ENCODE measurements at regions not wholly inside any gene's neighbourhood (a gene's known extent, or its start where the extent isn't known, plus 50 kb on each side); places are given as distances from the start of the nearest gene placed in this dataset.

DNA sequence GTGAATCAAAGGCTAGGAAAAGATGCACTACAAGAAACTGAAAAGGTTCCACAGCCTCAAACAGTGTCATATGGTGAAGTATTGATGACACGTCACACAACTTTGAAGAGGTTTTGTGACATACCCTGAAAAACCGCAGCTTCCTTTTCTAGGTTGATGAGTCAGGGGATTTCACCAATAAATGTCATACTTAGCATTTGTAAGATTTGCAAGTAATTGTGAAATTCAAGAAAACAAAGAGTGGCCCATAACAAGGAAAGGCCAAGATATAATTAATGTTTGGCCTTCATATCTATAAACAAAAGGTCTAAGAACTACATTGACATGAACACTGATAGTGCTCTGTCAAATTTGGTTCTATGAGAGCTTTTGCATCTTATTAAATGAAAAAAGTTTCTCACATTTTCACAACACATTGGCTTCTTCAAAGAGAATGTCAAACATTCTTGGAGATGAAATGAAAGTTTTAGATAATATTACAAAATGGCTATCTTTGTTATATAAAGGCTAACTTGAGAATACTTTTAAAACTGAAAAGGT lies 62.0 kb upstream of the NAMPT start:
- TF ChIP-seq, protein P1, sequence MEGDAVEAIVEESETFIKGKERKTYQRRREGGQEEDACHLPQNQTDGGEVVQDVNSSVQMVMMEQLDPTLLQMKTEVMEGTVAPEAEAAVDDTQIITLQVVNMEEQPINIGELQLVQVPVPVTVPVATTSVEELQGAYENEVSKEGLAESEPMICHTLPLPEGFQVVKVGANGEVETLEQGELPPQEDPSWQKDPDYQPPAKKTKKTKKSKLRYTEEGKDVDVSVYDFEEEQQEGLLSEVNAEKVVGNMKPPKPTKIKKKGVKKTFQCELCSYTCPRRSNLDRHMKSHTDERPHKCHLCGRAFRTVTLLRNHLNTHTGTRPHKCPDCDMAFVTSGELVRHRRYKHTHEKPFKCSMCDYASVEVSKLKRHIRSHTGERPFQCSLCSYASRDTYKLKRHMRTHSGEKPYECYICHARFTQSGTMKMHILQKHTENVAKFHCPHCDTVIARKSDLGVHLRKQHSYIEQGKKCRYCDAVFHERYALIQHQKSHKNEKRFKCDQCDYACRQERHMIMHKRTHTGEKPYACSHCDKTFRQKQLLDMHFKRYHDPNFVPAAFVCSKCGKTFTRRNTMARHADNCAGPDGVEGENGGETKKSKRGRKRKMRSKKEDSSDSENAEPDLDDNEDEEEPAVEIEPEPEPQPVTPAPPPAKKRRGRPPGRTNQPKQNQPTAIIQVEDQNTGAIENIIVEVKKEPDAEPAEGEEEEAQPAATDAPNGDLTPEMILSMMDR (IDR thresholded peaks at IDR 0.05): no peak
- TF ChIP-seq POLR2A (IDR thresholded peaks at IDR 0.05): no peak

Measured in sigmoid colon (tissue), 3 donors.